ENCODE measurements at regions not wholly inside any gene's neighbourhood (a gene's known extent, or its start where the extent isn't known, plus 50 kb on each side); places are given as distances from the start of the nearest gene placed in this dataset.

- TF ChIP-seq CTCF (IDR thresholded peaks at IDR 0.05; ENCODE audit: low read depth, low read length), result no peak
- no peak for TF ChIP-seq EZH2phosphoT487 (IDR thresholded peaks at IDR 0.05; ENCODE audit: low read depth)
Measured at GRCh38 chr5:53339962-53340540, 140.4 kb upstream of the FST start.
